H1 (cell line): ENCODE measurements at regions not wholly inside any gene's neighbourhood (a gene's known extent, or its start where the extent isn't known, plus 50 kb on each side); places are given as distances from the start of the nearest gene placed in this dataset.

Experiments used
- CTCF ChIA-PET: fragments of 300-600 bp; sonication (Branson Sonifier 250); formaldehyde crosslinking; loops from one replicate; lab custom pipeline; 2021; ENCODE audit not compliant: partially characterized antibody; lab: Charles Lee
- POLR2A ChIA-PET: fragments of 300-600 bp; sonication (Branson Sonifier 250); formaldehyde crosslinking; loops from one replicate; lab custom pipeline; 2021; ENCODE audit warnings: inconsistent platforms; ENCODE audit not compliant: partially characterized antibody; lab: Charles Lee
- DNase-seq, 2 experiments: peaks; one replicate each; pipeline versions ENCODE4 v3.0.0 to v3.0.0-alpha.2; 2010 to 2022; ENCODE audit warnings: low spot score in 2 of 2, low read depth in 1 of 2, mixed read lengths in 1 of 2
- FAIRE-seq: peaks from 2 replicates; lab custom pipeline; 2011; peaks lifted over from hg19 to GRCh38; lab: Jason Lieb, UNC
- H2AFZ ChIP-seq: 2 replicates; pipeline ENCODE4 v1.8.1; 2012; ENCODE audit warnings: low read length, inconsistent platforms
- H2AK5ac ChIP-seq: 2 replicates; pipeline ENCODE4 v1.6.1; 2013; ENCODE audit warnings: low read depth, low read length
- H2BK120ac ChIP-seq: replicated peaks from 2 replicates; pipeline ENCODE3; 2013; ENCODE audit warnings: low read depth, low read length, inconsistent platforms
- H2BK12ac ChIP-seq: 2 replicates; pipeline ENCODE4 v1.6.1; 2013; ENCODE audit warnings: low read depth, low read length
- H2BK15ac ChIP-seq: 2 replicates; pipeline ENCODE4 v1.6.1; 2013; ENCODE audit warnings: low read length
- H2BK20ac ChIP-seq: 2 replicates; pipeline ENCODE4 v1.6.1; 2013; ENCODE audit warnings: low read length
- H2BK5ac ChIP-seq: 2 replicates; pipeline ENCODE4 v1.6.1; 2013; ENCODE audit warnings: low read depth, low read length
- H3K14ac ChIP-seq: 2 replicates; pipeline ENCODE4 v1.6.1; 2013; ENCODE audit warnings: inconsistent platforms; ENCODE audit not compliant: insufficient read length
- H3K18ac ChIP-seq: 2 replicates; pipeline ENCODE4 v1.6.1; 2013; ENCODE audit warnings: low read length; ENCODE audit errors: extremely low read depth
- H3K23ac ChIP-seq: 2 replicates; pipeline ENCODE4 v1.6.1; 2013; ENCODE audit warnings: inconsistent platforms; ENCODE audit not compliant: insufficient read length
- H3K23me2 ChIP-seq: 2 replicates; pipeline ENCODE4 v1.6.1; 2013; ENCODE audit warnings: low read depth, low read length
- H3K27ac ChIP-seq: 2 replicates; pipeline ENCODE4 v1.6.1; 2011; ENCODE audit warnings: low read depth, low read length, inconsistent platforms
- H3K27me3 ChIP-seq, 4 experiments: replicated peaks in 1 of 4; 1 replicate in 1 of 4; 2 replicates in 3 of 4; pipeline versions ENCODE4 v1.6.1 to v1.8.1; 2011 to 2013; ENCODE audit warnings: low read length in 3 of 4, mild to moderate bottlenecking in 3 of 4, inconsistent platforms in 2 of 4, mixed read lengths in 2 of 4, moderate library complexity in 1 of 4; ENCODE audit not compliant: control insufficient read depth in 3 of 4, insufficient read depth in 3 of 4; ENCODE audit errors: extremely low read depth in 1 of 4
- H3K36me3 ChIP-seq, 4 experiments: 2 replicates each; pipeline versions ENCODE4 v1.6.1 to v1.8.1; 2011 to 2013; ENCODE audit warnings: mild to moderate bottlenecking in 4 of 4, low read length in 3 of 4, moderate library complexity in 2 of 4, control low read depth in 1 of 4, inconsistent platforms in 1 of 4; ENCODE audit not compliant: insufficient read depth in 4 of 4, control insufficient read depth in 2 of 4
- H3K4ac ChIP-seq: replicated peaks from 2 replicates; pipeline ENCODE3; 2013; ENCODE audit warnings: low read length, low read depth, mixed read lengths, inconsistent platforms; ENCODE audit not compliant: insufficient read length
- H3K4me1 ChIP-seq, 4 experiments: replicated peaks in 1 of 4; 1 replicate in 1 of 4; 2 replicates in 3 of 4; pipeline versions ENCODE4 v1.6.1 to v1.8.1; 2011 to 2013; ENCODE audit warnings: low read length in 3 of 4, inconsistent platforms in 2 of 4, mixed read lengths in 1 of 4; ENCODE audit not compliant: insufficient read depth in 4 of 4, control insufficient read depth in 3 of 4
- H3K4me2 ChIP-seq, 2 experiments: 2 replicates each; pipeline versions ENCODE4 v1.6.1 to v1.8.1; 2011 to 2013; ENCODE audit warnings: low read depth in 2 of 2, low read length in 2 of 2, control low read depth in 1 of 2, inconsistent platforms in 1 of 2, mild to moderate bottlenecking in 1 of 2; ENCODE audit not compliant: insufficient read depth in 1 of 2
- H3K4me3 ChIP-seq, 4 experiments: fragments of 200-600, 300-600 bp in 1 of 4; sonication (generic), shearing (Covaris generic), sonication (Bioruptor Twin) in 1 of 4; 2 replicates each; pipeline versions ENCODE4 v1.5.1 to v1.8.1; 2011 to 2016; ENCODE audit warnings: low read length in 4 of 4, low read depth in 3 of 4, control low read depth in 2 of 4, inconsistent platforms in 2 of 4, mild to moderate bottlenecking in 2 of 4, mixed read lengths in 1 of 4, moderate library complexity in 1 of 4; ENCODE audit not compliant: insufficient read depth in 2 of 4; ENCODE audit errors: extremely low read depth in 1 of 4
- H3K56ac ChIP-seq: replicated peaks from 2 replicates; pipeline ENCODE3; 2013; ENCODE audit warnings: low read depth, mild to moderate bottlenecking, mixed read lengths, low read length, inconsistent platforms; ENCODE audit not compliant: insufficient read length
- H3K79me1 ChIP-seq: 2 replicates; pipeline ENCODE4 v1.6.1; 2013; ENCODE audit warnings: low read depth, low read length, control low read depth
- H3K79me2 ChIP-seq, 2 experiments: 2 replicates each; pipeline versions ENCODE4 v1.6.1 to v1.8.1; 2012 to 2013; ENCODE audit warnings: low read length in 2 of 2, mild to moderate bottlenecking in 2 of 2, inconsistent platforms in 1 of 2; ENCODE audit not compliant: insufficient read depth in 2 of 2, control insufficient read depth in 1 of 2
- H3K9ac ChIP-seq, 4 experiments: replicated peaks in 1 of 4; 1 replicate in 1 of 4; 2 replicates in 3 of 4; pipeline versions ENCODE4 v1.6.1 to v1.8.1; 2011 to 2013; ENCODE audit warnings: low read depth in 3 of 4, low read length in 3 of 4, control low read depth in 2 of 4, mild to moderate bottlenecking in 2 of 4, moderate library complexity in 2 of 4, inconsistent platforms in 1 of 4; ENCODE audit errors: extremely low read depth in 1 of 4
- H3K9me3 ChIP-seq, 2 experiments: 2 replicates each; pipeline versions ENCODE4 v1.6.1 to v1.8.1; 2012 to 2013; ENCODE audit warnings: mild to moderate bottlenecking in 2 of 2, moderate library complexity in 2 of 2, control low read depth in 1 of 2, inconsistent platforms in 1 of 2, low read depth in 1 of 2, low read length in 1 of 2, mixed read lengths in 1 of 2; ENCODE audit not compliant: insufficient read depth in 2 of 2
- H4K20me1 ChIP-seq, 2 experiments: replicated peaks in 1 of 2; 2 replicates each; pipeline versions ENCODE3 to v1.8.1; 2011 to 2013; ENCODE audit warnings: inconsistent platforms in 2 of 2, low read length in 2 of 2, mild to moderate bottlenecking in 1 of 2; ENCODE audit not compliant: insufficient read depth in 2 of 2, control insufficient read depth in 1 of 2
- H4K5ac ChIP-seq: 2 replicates; pipeline ENCODE4 v1.6.1; 2013; ENCODE audit warnings: low read length, low read depth, mixed read lengths, inconsistent platforms; ENCODE audit not compliant: insufficient read length
- H4K8ac ChIP-seq: 2 replicates; pipeline ENCODE4 v1.8.0; 2013; ENCODE audit warnings: mild to moderate bottlenecking, moderate library complexity, low read length, inconsistent platforms; ENCODE audit not compliant: insufficient read depth; ENCODE audit errors: extremely low read depth
- H4K91ac ChIP-seq: replicated peaks from 2 replicates; pipeline ENCODE3; 2013; ENCODE audit warnings: low read length, mixed read lengths, inconsistent platforms; ENCODE audit not compliant: insufficient read length
- CBX5 ChIP-seq: fragments of 300-800, 300-1000 bp; sonication (generic); IDR thresholded peaks from 2 replicates; pipeline ENCODE4 v1.7.1; 2016; ENCODE audit warnings: antibody characterized with exemption, low read length, low read depth
- CBX8 ChIP-seq: fragments of 300-800, 300-1000 bp; sonication (generic); IDR thresholded peaks from 2 replicates; pipeline ENCODE4 v1.7.1; 2016; ENCODE audit warnings: low read depth, low read length, borderline replicate concordance
- CEBPB ChIP-seq: IDR thresholded peaks from 2 replicates; pipeline ENCODE4 v1.6.1; 2012; ENCODE audit warnings: low read depth, low read length
- E2F6 ChIP-seq: IDR thresholded peaks from 2 replicates; pipeline ENCODE4 v1.6.1; 2012; ENCODE audit warnings: inconsistent platforms
- EZH2 ChIP-seq: fragments of 200-600 bp; sonication (generic); IDR thresholded peaks from 2 replicates; pipeline ENCODE4 v1.7.1; 2012; ENCODE audit warnings: low read depth, mild to moderate bottlenecking, moderate library complexity, low read length, inconsistent platforms; ENCODE audit not compliant: severe bottlenecking
- KDM5A ChIP-seq: fragments of 200-600 bp; IDR thresholded peaks from 2 replicates; pipeline ENCODE4 v1.7.1; 2012; ENCODE audit warnings: mild to moderate bottlenecking, low read length, inconsistent platforms, mixed read lengths
- MAX ChIP-seq: IDR thresholded peaks from 2 replicates; pipeline ENCODE4 v1.6.1; 2012; ENCODE audit warnings: inconsistent platforms
- PHF8 ChIP-seq: fragments of 200-600 bp; sonication (generic); conservative IDR thresholded peaks from 2 replicates; pipeline ENCODE4 v1.7.1; 2012; ENCODE audit warnings: low read depth, mild to moderate bottlenecking, inconsistent platforms, low read length, moderate library complexity
- SRF ChIP-seq: IDR thresholded peaks from 2 replicates; pipeline ENCODE4 v1.6.1; 2011; ENCODE audit warnings: mild to moderate bottlenecking, low read depth, low read length, moderate library complexity
- WGBS, 2 experiments: shearing (Covaris generic) in 1 of 2; methylation state at CpG; one replicate each; pipeline versions ENCODE4 v1.1.6 to v1.1.7; 2013 to 2015; ENCODE audit warnings: low lambda C conversion rate in 2 of 2, mixed read lengths in 2 of 2, inconsistent platforms in 1 of 2, low coverage in 1 of 2, missing lambda C conversion rate in 1 of 2; ENCODE audit not compliant: insufficient replicate concordance in 2 of 2, insufficient coverage in 1 of 2, insufficient read length in 1 of 2; ENCODE audit errors: extremely low coverage in 1 of 2, missing lambda C conversion rate in 1 of 2; 5-methylcytosine and 5-hydroxymethylcytosine counted together

- H3K4me1 ChIP-seq = no peaks in the 10 kb centered on the region
- H3K27ac ChIP-seq = no peak overlapping the region
- no peak overlapping the region for H2BK12ac ChIP-seq
- no peaks in the 10 kb centered on the region; a peak in 1 of 8 replicates for H3K36me3 ChIP-seq
- no peak overlapping the region for H3K56ac ChIP-seq
- no peak overlapping the region for H2AFZ ChIP-seq
- ChIA-PET POLR2A (no interaction called here), CTCF (no interaction called here)
- no peak overlapping the region for H2BK20ac ChIP-seq
- H3K4me3 ChIP-seq = no peak overlapping the region
- H3K79me2 ChIP-seq = no peaks in the 10 kb centered on the region
- H2BK120ac ChIP-seq = no peak overlapping the region
- no peaks in the 10 kb centered on the region for H4K20me1 ChIP-seq
- no peak overlapping the region for H3K14ac ChIP-seq
- H2BK5ac ChIP-seq = no peak overlapping the region
- no peak overlapping the region for H3K23ac ChIP-seq
- no peak overlapping the region for H3K9ac ChIP-seq
- H2AK5ac ChIP-seq = no peak overlapping the region
- H3K18ac ChIP-seq = no peak overlapping the region
- H3K79me1 ChIP-seq = no peaks in the 10 kb centered on the region
- H4K8ac ChIP-seq = no peak overlapping the region
- no peak for FAIRE-seq
- no peaks in the 10 kb centered on the region for H3K23me2 ChIP-seq
- no peak overlapping the region for H3K4me2 ChIP-seq
- no peak overlapping the region for H4K5ac ChIP-seq
- peaks cover 25 to 28% of the 10 kb centered on the region in 2 experiments for H3K9me3 ChIP-seq
- TF ChIP-seq SRF = no peak
- no peak for TF ChIP-seq MAX
- no peak for TF ChIP-seq EZH2
- TF ChIP-seq PHF8 = no peak
- no peak for TF ChIP-seq CBX5
- no peak for TF ChIP-seq CBX8
- no peak for TF ChIP-seq KDM5A
- TF ChIP-seq E2F6 = no peak
- no peak for TF ChIP-seq CEBPB
- no peak for DNase-seq
- H3K4ac ChIP-seq = no peak overlapping the region
- no peaks in the 10 kb centered on the region for H3K27me3 ChIP-seq
- no peak overlapping the region for H2BK15ac ChIP-seq
- no peak overlapping the region for H4K91ac ChIP-seq
- 97% methylated on average over 2 of the region's 2 CpGs; no CpG with 5 or more reads in 1 of the 2 experiments for WGBS, 2 experiments
Measured at GRCh38 chr11:129538323-129538722, 162.7 kb downstream of the BARX2 start.
